ENCODE measurements at regions not wholly inside any gene's neighbourhood (a gene's known extent, or its start where the extent isn't known, plus 50 kb on each side); places are given as distances from the start of the nearest gene placed in this dataset.
A peak's percentile ranks its signal among the peaks of the same experiment; 100 is the strongest.

GRCh38 chr21:31509194-31510017 is 150.1 kb upstream of the SOD1 start:
- no peak for TF ChIP-seq POLR2A (IDR thresholded peaks at IDR 0.05; ENCODE audit: low read depth, low read length)
- TF ChIP-seq TAF1 (IDR thresholded peaks at IDR 0.05; ENCODE audit: borderline replicate concordance, low read depth, low read length) = no peak
- TF ChIP-seq POLR2AphosphoS5 (IDR thresholded peaks at IDR 0.05; ENCODE audit: low read depth, low read length) = no peak
- peak; percentile 73 for FAIRE-seq

GRCh38 chr21:31505975-31506374 is 153.5 kb upstream of the SOD1 start:
- no peak for FAIRE-seq
- TF ChIP-seq POLR2AphosphoS5 (IDR thresholded peaks at IDR 0.05; ENCODE audit: low read depth, low read length) (no peak), TAF1 (IDR thresholded peaks at IDR 0.05; ENCODE audit: borderline replicate concordance, low read depth, low read length) (no peak), POLR2A (IDR thresholded peaks at IDR 0.05; ENCODE audit: low read depth, low read length) (no peak)
- no peak for DNase-seq (ENCODE audit: insufficient read length)

More at GRCh38 chr21:31509194-31510017, 150.1 kb upstream of the SOD1 start:
- DNase-seq (ENCODE audit: insufficient read length) = peak; percentile 23

- TF ChIP-seq POLR2AphosphoS5 (IDR thresholded peaks at IDR 0.05; ENCODE audit: low read depth, low read length) (no peak), POLR2A (IDR thresholded peaks at IDR 0.05; ENCODE audit: low read depth, low read length) (no peak), TAF1 (IDR thresholded peaks at IDR 0.05; ENCODE audit: borderline replicate concordance, low read depth, low read length) (no peak)
- DNase-seq (ENCODE audit: insufficient read length) (no peak), FAIRE-seq (no peak)
These were observed 155.6 kb upstream of the SOD1 start for GRCh38 chr21:31503939-31504338.

GRCh38 chr21:31503467-31503866 is 156.0 kb upstream of the SOD1 start:
- TF ChIP-seq TAF1 (IDR thresholded peaks at IDR 0.05; ENCODE audit: borderline replicate concordance, low read depth, low read length) (no peak), POLR2A (IDR thresholded peaks at IDR 0.05; ENCODE audit: low read depth, low read length) (no peak), POLR2AphosphoS5 (IDR thresholded peaks at IDR 0.05; ENCODE audit: low read depth, low read length) (no peak)
- FAIRE-seq (no peak), DNase-seq (ENCODE audit: insufficient read length) (no peak)

GRCh38 chr21:31502537-31503143 is 156.9 kb upstream of the SOD1 start:
- DNase-seq (ENCODE audit: insufficient read length) (no peak), FAIRE-seq (no peak)
- TF ChIP-seq POLR2AphosphoS5 (IDR thresholded peaks at IDR 0.05; ENCODE audit: low read depth, low read length) = no peak
- no peak for TF ChIP-seq TAF1 (IDR thresholded peaks at IDR 0.05; ENCODE audit: borderline replicate concordance, low read depth, low read length)

GRCh38 chr21:31501926-31502325 is 157.6 kb upstream of the SOD1 start:
- TF ChIP-seq TAF1 (IDR thresholded peaks at IDR 0.05; ENCODE audit: borderline replicate concordance, low read depth, low read length) = no peak
- TF ChIP-seq POLR2A (IDR thresholded peaks at IDR 0.05; ENCODE audit: low read depth, low read length) = no peak
- no peak for TF ChIP-seq POLR2AphosphoS5 (IDR thresholded peaks at IDR 0.05; ENCODE audit: low read depth, low read length)
- FAIRE-seq = no peak
- no peak for DNase-seq (ENCODE audit: insufficient read length)

GRCh38 chr21:31500982-31501381 is 156.9 kb upstream of the TIAM1 start:
- no peak for FAIRE-seq
- no peak for TF ChIP-seq POLR2AphosphoS5 (IDR thresholded peaks at IDR 0.05; ENCODE audit: low read depth, low read length)
- TF ChIP-seq TAF1 (IDR thresholded peaks at IDR 0.05; ENCODE audit: borderline replicate concordance, low read depth, low read length) = no peak
- no peak for TF ChIP-seq POLR2A (IDR thresholded peaks at IDR 0.05; ENCODE audit: low read depth, low read length)
- DNase-seq (ENCODE audit: insufficient read length) = no peak

- DNase-seq (ENCODE audit: insufficient read length) (no peak), FAIRE-seq (no peak)
- no peak for TF ChIP-seq POLR2AphosphoS5 (IDR thresholded peaks at IDR 0.05; ENCODE audit: low read depth, low read length)
- TF ChIP-seq TAF1 (IDR thresholded peaks at IDR 0.05; ENCODE audit: borderline replicate concordance, low read depth, low read length) = no peak
- no peak for TF ChIP-seq POLR2A (IDR thresholded peaks at IDR 0.05; ENCODE audit: low read depth, low read length)
These were observed 156.0 kb upstream of the TIAM1 start for GRCh38 chr21:31500071-31500470.

GRCh38 chr21:31498985-31499384 is 154.9 kb upstream of the TIAM1 start:
- DNase-seq (ENCODE audit: insufficient read length) = no peak
- no peak for FAIRE-seq
- TF ChIP-seq POLR2A (IDR thresholded peaks at IDR 0.05; ENCODE audit: low read depth, low read length) = no peak
- TF ChIP-seq POLR2AphosphoS5 (IDR thresholded peaks at IDR 0.05; ENCODE audit: low read depth, low read length) = no peak
- no peak for TF ChIP-seq TAF1 (IDR thresholded peaks at IDR 0.05; ENCODE audit: borderline replicate concordance, low read depth, low read length)

- no peak for DNase-seq (ENCODE audit: insufficient read length)
- TF ChIP-seq POLR2A (IDR thresholded peaks at IDR 0.05; ENCODE audit: low read depth, low read length) = no peak
- no peak for TF ChIP-seq POLR2AphosphoS5 (IDR thresholded peaks at IDR 0.05; ENCODE audit: low read depth, low read length)
- no peak for TF ChIP-seq TAF1 (IDR thresholded peaks at IDR 0.05; ENCODE audit: borderline replicate concordance, low read depth, low read length)
- FAIRE-seq = no peak
These were observed 153.9 kb upstream of the TIAM1 start for GRCh38 chr21:31497914-31498313.

- no peak for FAIRE-seq
- DNase-seq (ENCODE audit: insufficient read length) = no peak
- TF ChIP-seq POLR2A (IDR thresholded peaks at IDR 0.05; ENCODE audit: low read depth, low read length) (no peak), POLR2AphosphoS5 (IDR thresholded peaks at IDR 0.05; ENCODE audit: low read depth, low read length) (no peak), TAF1 (IDR thresholded peaks at IDR 0.05; ENCODE audit: borderline replicate concordance, low read depth, low read length) (no peak)
These were observed 149.4 kb upstream of the TIAM1 start for GRCh38 chr21:31493350-31493880.

GRCh38 chr21:31491617-31492016 is 147.6 kb upstream of the TIAM1 start:
- no peak for DNase-seq (ENCODE audit: insufficient read length)
- FAIRE-seq = no peak

More at GRCh38 chr21:31491617-31492016, 147.6 kb upstream of the TIAM1 start:
- TF ChIP-seq POLR2AphosphoS5 (IDR thresholded peaks at IDR 0.05; ENCODE audit: low read depth, low read length) (no peak), TAF1 (IDR thresholded peaks at IDR 0.05; ENCODE audit: borderline replicate concordance, low read depth, low read length) (no peak), POLR2A (IDR thresholded peaks at IDR 0.05; ENCODE audit: low read depth, low read length) (no peak)
